HG03025 (cell line): ENCODE measurements at regions not wholly inside any gene's neighbourhood (a gene's known extent, or its start where the extent isn't known, plus 50 kb on each side); places are given as distances from the start of the nearest gene placed in this dataset.

Source experiments
- ATAC-seq: cut with Tn5 transposase; IDR thresholded peaks from one replicate; pipeline ENCODE4 v1.9.1; 2021; ENCODE audit warnings: mild to moderate bottlenecking, moderate library complexity; ENCODE audit not compliant: unreplicated experiment, low FRiP score

DNA sequence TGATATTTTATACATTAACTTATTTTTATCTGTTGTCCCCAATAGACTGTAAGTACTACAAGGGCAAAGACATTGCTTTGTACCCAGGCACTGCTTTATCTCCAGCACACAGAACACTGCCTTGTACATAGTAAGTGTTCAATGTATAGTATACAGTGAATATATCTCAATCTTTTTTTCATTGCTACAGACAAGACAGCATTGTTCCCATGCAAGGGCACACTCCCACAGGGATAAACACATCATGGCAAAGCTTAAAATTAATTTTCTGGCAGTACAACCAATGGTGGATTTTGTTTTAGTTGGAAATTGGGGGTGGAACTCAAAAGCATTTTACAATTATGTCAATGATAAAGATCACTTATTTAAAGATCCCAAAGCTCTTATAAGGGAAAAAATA, 112.3 kb upstream of the EEA1 start:
- no peak for ATAC-seq

- ATAC-seq: no peak
Measured at GRCh38 chr12:93042283-93042682, 113.2 kb upstream of the EEA1 start.

GRCh38 chr12:93042684-93043083, 113.6 kb upstream of the EEA1 start:
- no peak for ATAC-seq

GRCh38 chr12:93043192-93043876, 114.2 kb upstream of the EEA1 start:
- ATAC-seq: no peak

- ATAC-seq: no peak
Measured at GRCh38 chr12:93043877-93044209, 114.7 kb upstream of the EEA1 start.

- no peak for ATAC-seq
Measured at GRCh38 chr12:93047118-93047517, 118.0 kb upstream of the EEA1 start.

GRCh38 chr12:93048656-93049055, 119.6 kb upstream of the EEA1 start:
- no peak for ATAC-seq

GRCh38 chr12:93050026-93050747, 121.1 kb upstream of the EEA1 start:
- ATAC-seq: no peak

DNA sequence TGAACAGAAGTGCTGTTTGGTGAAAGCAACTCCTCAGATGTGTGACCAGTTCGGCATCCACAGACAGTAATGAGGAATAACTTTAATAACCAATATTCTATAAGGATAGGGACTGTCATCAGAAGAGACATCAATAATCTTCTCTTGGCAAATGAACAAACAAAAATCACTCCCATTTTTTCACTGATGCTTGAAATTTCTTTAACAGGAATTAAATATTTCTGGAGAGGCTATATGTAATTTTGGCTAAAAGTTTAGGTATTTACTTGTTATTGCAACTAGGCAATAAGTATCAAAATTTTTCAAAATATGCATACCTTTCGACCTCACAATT, 121.6 kb upstream of the EEA1 start:
- ATAC-seq: no peak

- no peak for ATAC-seq
Measured at GRCh38 chr12:93054021-93054420, 124.9 kb upstream of the EEA1 start.

DNA sequence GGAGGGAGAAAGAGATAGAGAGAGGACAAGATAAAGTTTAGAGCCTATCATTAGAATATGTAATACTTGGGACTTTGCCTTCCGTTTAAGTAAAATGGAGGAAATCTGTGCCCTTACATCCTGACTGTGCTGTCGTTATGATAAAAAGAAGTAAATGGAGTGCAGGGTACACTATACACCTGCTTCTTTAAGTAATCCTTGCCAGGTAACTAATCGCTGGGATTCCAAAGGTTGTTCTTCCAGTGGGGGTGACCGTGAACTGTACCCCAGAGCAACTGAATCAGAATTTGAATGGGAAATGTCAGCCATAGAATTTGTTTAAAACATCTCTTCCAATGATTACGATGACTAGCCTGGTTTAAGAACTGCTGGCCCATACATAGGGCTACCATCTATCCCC, 126.1 kb upstream of the EEA1 start:
- ATAC-seq: no peak

GRCh38 chr12:93056971-93057535, 128.0 kb upstream of the EEA1 start:
- no peak for ATAC-seq

- no peak for ATAC-seq
Measured at GRCh38 chr12:93058280-93058679, 129.2 kb upstream of the EEA1 start.

DNA sequence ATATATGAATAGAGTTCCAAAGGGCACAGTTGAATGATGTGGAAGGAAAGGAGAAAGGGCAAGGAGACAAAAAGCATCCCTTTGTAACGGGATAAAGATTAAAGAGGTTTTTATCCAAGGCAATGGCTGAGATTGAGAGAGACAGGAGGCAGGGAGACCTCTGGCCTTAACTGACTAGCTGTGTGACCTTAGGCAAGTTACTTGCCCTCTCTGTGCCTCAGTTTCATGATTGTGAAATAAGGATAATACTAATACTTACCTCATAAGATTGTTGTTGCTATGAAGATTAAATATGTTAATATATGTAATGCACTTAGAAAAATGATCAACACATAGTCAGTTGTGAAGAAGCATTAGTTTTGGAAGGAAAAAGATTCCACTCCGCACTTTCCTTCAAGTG, 130.2 kb upstream of the EEA1 start:
- ATAC-seq: no peak

DNA sequence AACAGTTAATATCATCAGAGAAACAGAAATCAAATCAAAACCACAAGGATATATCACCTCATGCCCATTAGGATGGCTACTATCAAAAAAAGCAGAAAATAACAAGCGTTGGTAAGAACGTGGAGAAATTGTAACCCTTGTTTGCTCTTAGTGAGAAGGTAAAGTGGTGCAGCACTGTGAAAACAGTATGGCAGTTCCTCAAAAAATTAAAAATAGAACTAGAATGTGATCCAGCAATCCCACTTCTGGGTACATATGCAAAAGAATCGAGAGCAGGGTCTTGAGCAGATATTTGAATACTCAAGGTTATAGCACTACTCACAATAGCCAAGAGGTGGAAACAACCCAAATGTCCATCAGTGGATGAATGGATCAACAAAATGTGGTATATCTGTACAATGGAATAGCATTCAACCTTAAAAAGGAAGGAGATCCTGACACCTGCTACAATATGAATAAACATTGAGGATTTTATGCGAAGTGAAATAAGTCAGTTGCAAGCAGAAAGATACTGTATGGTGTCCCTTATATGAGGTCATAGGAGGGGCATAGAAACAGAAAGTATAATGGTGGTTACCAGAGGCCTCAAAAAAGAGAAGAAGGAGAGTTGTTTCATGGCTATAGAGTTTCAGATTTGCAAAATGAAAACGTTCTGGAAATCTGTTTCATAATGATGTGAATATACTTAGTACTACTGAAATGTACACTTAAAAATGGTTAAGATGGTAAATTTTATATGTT, 131.0 kb upstream of the EEA1 start:
- peak; percentile 96 for ATAC-seq

- ATAC-seq: peak; percentile 42
Measured at GRCh38 chr12:93060666-93061472, 131.8 kb upstream of the EEA1 start.

DNA sequence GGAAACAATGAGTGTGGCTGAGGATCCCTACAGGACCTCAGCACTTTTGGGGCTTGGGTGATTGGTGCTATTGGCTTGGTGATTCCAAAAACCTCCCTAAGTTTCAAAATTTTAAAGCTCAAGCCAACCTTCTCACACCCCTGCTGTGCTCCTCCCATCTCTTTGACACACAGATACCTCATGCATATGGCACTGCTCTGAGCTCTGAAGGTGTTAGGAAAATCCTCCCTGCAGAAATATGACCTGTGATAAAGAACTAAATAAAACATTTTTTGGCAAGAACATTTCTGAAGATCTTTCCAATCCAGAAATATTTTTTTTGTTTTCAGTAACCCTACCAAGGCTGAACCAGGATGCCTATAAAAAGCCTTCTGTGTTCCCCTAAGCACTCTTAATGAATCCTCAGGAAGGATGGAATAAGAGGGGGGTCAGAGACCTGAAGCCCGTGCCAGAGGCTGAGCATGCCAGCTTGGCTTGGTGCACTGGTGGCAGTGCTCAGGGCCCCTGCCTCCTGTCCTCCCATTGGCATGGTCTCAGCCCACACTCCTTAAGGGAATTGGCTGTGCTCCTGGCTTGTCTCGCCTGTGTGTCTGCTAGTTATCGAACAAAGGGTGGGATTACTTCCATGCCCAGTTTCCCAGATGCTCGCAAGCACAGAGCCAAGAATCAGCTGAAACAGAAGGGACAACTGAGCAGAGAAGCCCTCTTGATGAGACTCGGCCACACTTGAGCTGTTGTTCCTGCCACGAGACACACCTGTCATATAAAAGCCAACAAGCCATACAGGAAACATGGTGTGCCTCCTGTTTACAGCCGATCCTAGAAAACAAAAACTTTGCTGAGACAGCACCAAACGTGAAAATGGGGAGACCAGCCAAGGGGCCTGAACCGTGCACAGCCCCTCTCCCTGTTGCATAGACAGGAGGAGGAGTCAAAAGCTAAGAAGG, 132.7 kb upstream of the EEA1 start:
- no peak for ATAC-seq

GRCh38 chr12:93065896-93066295, 136.8 kb upstream of the EEA1 start:
- no peak for ATAC-seq

- no peak for ATAC-seq
Measured at GRCh38 chr12:93072340-93072739, 143.2 kb upstream of the EEA1 start.

DNA sequence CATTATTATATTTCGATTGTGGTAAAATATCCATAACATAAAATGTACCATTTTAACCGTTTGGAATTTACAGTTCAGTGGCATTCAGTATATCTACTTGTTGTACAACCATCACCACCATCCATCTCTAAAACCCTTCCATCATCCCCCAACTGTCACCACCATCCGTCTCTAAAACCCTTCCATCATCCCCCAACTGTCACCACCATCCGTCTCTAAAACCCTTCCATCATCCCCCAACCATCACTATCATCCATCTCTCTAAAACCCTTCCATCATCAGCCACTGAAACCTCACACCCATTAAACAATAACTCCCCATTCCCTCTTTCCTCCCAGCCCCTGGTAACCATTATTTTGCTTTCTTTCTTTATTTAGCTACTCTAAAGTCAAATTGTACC, 144.2 kb upstream of the EEA1 start:
- no peak for ATAC-seq
